Suprapubic skin (tissue), 3 donors: ENCODE measurements at regions not wholly inside any gene's neighbourhood (a gene's known extent, or its start where the extent isn't known, plus 50 kb on each side); places are given as distances from the start of the nearest gene placed in this dataset.

Experiments
- CTCF ChIP-seq, 2 donors: fragments of 200-600 bp in 1 of 2; fragments of 450-650 bp in 1 of 2; sonication (generic) in 1 of 2; IDR thresholded peaks; one replicate each; pipeline ENCODE4 v1.5.1; 2016 to 2019; ENCODE audit warnings: antibody characterized with exemption in 2 of 2, mild to moderate bottlenecking in 1 of 2, moderate library complexity in 1 of 2
- POLR2AphosphoS5 ChIP-seq, 3 donors: sonication (generic); formaldehyde crosslinking; IDR thresholded peaks; one replicate each; pipeline ENCODE4 v1.6.1; 2017; ENCODE audit warnings: antibody characterized with exemption in 3 of 3

- no peak for TF ChIP-seq CTCF (IDR thresholded peaks at IDR 0.05)
- no peak for TF ChIP-seq POLR2AphosphoS5 (IDR thresholded peaks at IDR 0.05)
These were observed 103.6 kb downstream of the AHR start for GRCh38 chr7:17401791-17402627.
